NCI-H526 treated with DMSO at 0.1 percent for 48 hours (cell line): ENCODE measurements at regions not wholly inside any gene's neighbourhood (a gene's known extent, or its start where the extent isn't known, plus 50 kb on each side); places are given as distances from the start of the nearest gene placed in this dataset.
"Not testable (repeated sequence)": the region's sequence is repeated elsewhere in the genome, so short reads cannot be mapped to it uniquely, and the experiment has no call there.

ENCODE experiments used
- DNase-seq: peaks from one replicate; lab custom pipeline; 2025; lab: John Stamatoyannopoulos, UW

- DNase-seq, result no peak
Observed at GRCh38 chr5:125045646-125046045, 299.2 kb upstream of the ZNF608 start.

- DNase-seq, result no peak
Observed at GRCh38 chr5:125046838-125047237, 300.4 kb upstream of the ZNF608 start.

GRCh38 chr5:125047871-125048270, 301.4 kb upstream of the ZNF608 start:
- no peak for DNase-seq

- DNase-seq, result no peak
Observed at GRCh38 chr5:125049721-125050702, 303.6 kb upstream of the ZNF608 start.

- no peak for DNase-seq
Observed at GRCh38 chr5:125050926-125051325, 304.5 kb upstream of the ZNF608 start.

- no peak for DNase-seq
Observed at GRCh38 chr5:125052584-125052983, 306.1 kb upstream of the ZNF608 start.

GRCh38 chr5:125053179-125053578, 306.7 kb upstream of the ZNF608 start:
- no peak for DNase-seq

- DNase-seq, result no peak
Observed at GRCh38 chr5:125054146-125054545, 307.7 kb upstream of the ZNF608 start.

GRCh38 chr5:125056671-125057485, 310.4 kb upstream of the ZNF608 start:
- no peak for DNase-seq

- no peak for DNase-seq
Observed at GRCh38 chr5:125057912-125058826, 311.7 kb upstream of the ZNF608 start.

- no peak for DNase-seq
Observed at GRCh38 chr5:125059255-125060002, 313.0 kb upstream of the ZNF608 start.

GRCh38 chr5:125061726-125062125, 315.3 kb upstream of the ZNF608 start:
- no peak for DNase-seq

GRCh38 chr5:125064621-125065438, 318.4 kb upstream of the ZNF608 start:
- no peak for DNase-seq

- no peak for DNase-seq
Observed at GRCh38 chr5:125065741-125066140, 319.3 kb upstream of the ZNF608 start.

- DNase-seq, result no peak
Observed at GRCh38 chr5:125070961-125071360, 324.5 kb upstream of the ZNF608 start.

GRCh38 chr5:125073090-125073489, 326.7 kb upstream of the ZNF608 start:
- DNase-seq, result no peak

- DNase-seq, result no peak
Observed at GRCh38 chr5:125075567-125075966, 329.1 kb upstream of the ZNF608 start.

- DNase-seq, result not testable (repeated sequence)
Observed at GRCh38 chr5:125079028-125079427, 332.6 kb upstream of the ZNF608 start.

GRCh38 chr5:125081101-125081500, 334.7 kb upstream of the ZNF608 start:
- no peak for DNase-seq

- DNase-seq, result no peak
Observed at GRCh38 chr5:125083981-125084380, 337.5 kb upstream of the ZNF608 start.
